Lower leg skin (tissue), 3 donors: ENCODE measurements at regions not wholly inside any gene's neighbourhood (a gene's known extent, or its start where the extent isn't known, plus 50 kb on each side); places are given as distances from the start of the nearest gene placed in this dataset.

ENCODE experiments used
- POLR2A ChIP-seq, 2 donors: fragments of 450-650 bp; IDR thresholded peaks; one replicate each; pipeline ENCODE4 v1.6.1; 2016 to 2017; ENCODE audit warnings: antibody characterized with exemption in 2 of 2, mild to moderate bottlenecking in 1 of 2, moderate library complexity in 1 of 2
- TF ChIP-seq, protein P1 (sequence below), 3 donors: fragments of 450-650 bp; IDR thresholded peaks; one replicate each; pipeline ENCODE4 v1.5.1; 2016; ENCODE audit warnings: antibody characterized with exemption in 3 of 3, mild to moderate bottlenecking in 3 of 3, moderate library complexity in 2 of 3

DNA sequence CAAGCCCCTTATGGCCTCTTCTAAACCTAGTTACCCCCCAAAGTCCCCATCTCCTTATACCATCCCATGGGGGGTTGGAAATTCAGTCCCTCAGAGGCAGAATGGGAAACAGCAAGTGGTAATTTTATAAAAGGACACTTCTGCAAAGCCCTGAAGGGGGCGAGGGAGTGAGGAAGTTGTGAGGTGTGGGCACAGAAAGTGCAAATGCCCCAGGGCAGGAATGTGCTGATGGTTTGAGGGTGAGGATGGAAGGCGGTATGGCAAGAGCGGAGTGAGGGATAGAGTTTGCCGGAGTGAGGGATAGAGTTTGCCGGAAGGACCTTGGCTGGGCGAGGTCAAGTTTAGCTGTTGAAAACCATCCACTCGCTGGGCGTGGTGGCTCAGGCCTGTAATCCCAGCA, 52.7 kb downstream of the HAPSTR1 start:
- TF ChIP-seq, protein P1, sequence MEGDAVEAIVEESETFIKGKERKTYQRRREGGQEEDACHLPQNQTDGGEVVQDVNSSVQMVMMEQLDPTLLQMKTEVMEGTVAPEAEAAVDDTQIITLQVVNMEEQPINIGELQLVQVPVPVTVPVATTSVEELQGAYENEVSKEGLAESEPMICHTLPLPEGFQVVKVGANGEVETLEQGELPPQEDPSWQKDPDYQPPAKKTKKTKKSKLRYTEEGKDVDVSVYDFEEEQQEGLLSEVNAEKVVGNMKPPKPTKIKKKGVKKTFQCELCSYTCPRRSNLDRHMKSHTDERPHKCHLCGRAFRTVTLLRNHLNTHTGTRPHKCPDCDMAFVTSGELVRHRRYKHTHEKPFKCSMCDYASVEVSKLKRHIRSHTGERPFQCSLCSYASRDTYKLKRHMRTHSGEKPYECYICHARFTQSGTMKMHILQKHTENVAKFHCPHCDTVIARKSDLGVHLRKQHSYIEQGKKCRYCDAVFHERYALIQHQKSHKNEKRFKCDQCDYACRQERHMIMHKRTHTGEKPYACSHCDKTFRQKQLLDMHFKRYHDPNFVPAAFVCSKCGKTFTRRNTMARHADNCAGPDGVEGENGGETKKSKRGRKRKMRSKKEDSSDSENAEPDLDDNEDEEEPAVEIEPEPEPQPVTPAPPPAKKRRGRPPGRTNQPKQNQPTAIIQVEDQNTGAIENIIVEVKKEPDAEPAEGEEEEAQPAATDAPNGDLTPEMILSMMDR (IDR thresholded peaks at IDR 0.05) = no peak
- TF ChIP-seq POLR2A (IDR thresholded peaks at IDR 0.05) = no peak
